ENCODE measurements at regions not wholly inside any gene's neighbourhood (a gene's known extent, or its start where the extent isn't known, plus 50 kb on each side); places are given as distances from the start of the nearest gene placed in this dataset.

- DNase-seq, result no peak
These were observed 55.4 kb upstream of the SLC10A7 start for GRCh38 chr4:146577111-146577510.

- peak; percentile 0 for DNase-seq
These were observed 55.8 kb upstream of the POU4F2 start for GRCh38 chr4:146582864-146583263.

- no peak for DNase-seq
These were observed 52.8 kb upstream of the POU4F2 start for GRCh38 chr4:146585761-146586333.

All from NCI-H774 (cell line).